ENCODE measurements at regions not wholly inside any gene's neighbourhood (a gene's known extent, or its start where the extent isn't known, plus 50 kb on each side); places are given as distances from the start of the nearest gene placed in this dataset.
A peak's percentile ranks its signal among the peaks of the same experiment; 100 is the strongest.

GRCh38 chr1:39106801-39107327 lies 80.7 kb downstream of the NDUFS5 start:
- Histone ChIP-seq H3K18ac (ENCODE audit: low read length) (peak overlapping the region; percentile 64), H4K8ac (ENCODE audit: low read depth, low read length) (no peak overlapping the region), H3K23ac (ENCODE audit: low read length) (no peak overlapping the region), H3K4me3 (ENCODE audit: low read length) (peak overlapping the region; percentile 11), H3K4me2 (ENCODE audit: low read length) (peak overlapping the region; percentile 89), H3K36me3 (ENCODE audit: control insufficient read depth, insufficient read depth, low read length) (no peaks in the 10 kb centered on the region), H2BK120ac (ENCODE audit: low read depth, low read length) (peak overlapping the region; percentile 39), H3K27me3 (ENCODE audit: insufficient read depth, low read length, poor library complexity) (no peaks in the 10 kb centered on the region), H3K79me1 (ENCODE audit: low read length) (peaks cover 9% of the 10 kb centered on the region), H4K5ac (ENCODE audit: low read length) (no peak overlapping the region), H3K56ac (ENCODE audit: low read length) (peak overlapping the region; percentile 97), H2BK15ac (replicated peaks; ENCODE audit: low read depth) (no peak overlapping the region), H3K27ac (ENCODE audit: low read depth, low read length) (peak overlapping the region; percentile 62), H3K9ac (ENCODE audit: low read length) (peak overlapping the region; percentile 84), H3K4me1 (ENCODE audit: control insufficient read depth, low read depth, low read length) (peaks cover 30% of the 10 kb centered on the region), H3K79me2 (ENCODE audit: control insufficient read depth, insufficient read depth, low read length) (peaks cover 46% of the 10 kb centered on the region), H2BK5ac (ENCODE audit: low read length) (peak overlapping the region; percentile 25), H3K4ac (ENCODE audit: low read depth, low read length) (no peak overlapping the region), H2AK5ac (ENCODE audit: low read length) (peak overlapping the region; percentile 30)
- no CpG with 5 or more reads among the region's 4 CpGs for WGBS (ENCODE audit: extremely low coverage, insufficient coverage, low lambda C conversion rate)
- DNase-seq = peak; percentile 50

GRCh38 chr1:39107341-39108290 lies 81.5 kb downstream of the NDUFS5 start:
- Histone ChIP-seq H3K9ac (ENCODE audit: low read length) (peak overlapping the region; percentile 84), H3K56ac (ENCODE audit: low read length) (peak overlapping the region; percentile 75), H2AK5ac (ENCODE audit: low read length) (no peak overlapping the region), H3K4me1 (ENCODE audit: control insufficient read depth, low read depth, low read length) (peaks cover 30% of the 10 kb centered on the region), H3K79me2 (ENCODE audit: control insufficient read depth, insufficient read depth, low read length) (peaks cover 48% of the 10 kb centered on the region), H3K36me3 (ENCODE audit: control insufficient read depth, insufficient read depth, low read length) (no peaks in the 10 kb centered on the region), H2BK15ac (replicated peaks; ENCODE audit: low read depth) (no peak overlapping the region), H3K79me1 (ENCODE audit: low read length) (peaks cover 9% of the 10 kb centered on the region), H3K4me2 (ENCODE audit: low read length) (peak overlapping the region; percentile 89), H2BK120ac (ENCODE audit: low read depth, low read length) (no peak overlapping the region), H3K27me3 (ENCODE audit: insufficient read depth, low read length, poor library complexity) (no peaks in the 10 kb centered on the region), H3K23ac (ENCODE audit: low read length) (no peak overlapping the region), H4K5ac (ENCODE audit: low read length) (no peak overlapping the region), H3K4me3 (ENCODE audit: low read length) (no peak overlapping the region), H2BK5ac (ENCODE audit: low read length) (no peak overlapping the region), H4K8ac (ENCODE audit: low read depth, low read length) (no peak overlapping the region), H3K27ac (ENCODE audit: low read depth, low read length) (peak overlapping the region; percentile 62), H3K4ac (ENCODE audit: low read depth, low read length) (no peak overlapping the region), H3K18ac (ENCODE audit: low read length) (peak overlapping the region; percentile 64)
- no peak for DNase-seq
- no CpG with 5 or more reads among the region's 8 CpGs for WGBS (ENCODE audit: extremely low coverage, insufficient coverage, low lambda C conversion rate)

- Histone ChIP-seq H3K18ac (ENCODE audit: low read length) (no peak overlapping the region), H4K5ac (ENCODE audit: low read length) (no peak overlapping the region)
These were observed 83.5 kb downstream of the NDUFS5 start for GRCh38 chr1:39109644-39110043.

GRCh38 chr1:39110325-39110851 lies 84.2 kb downstream of the NDUFS5 start:
- Histone ChIP-seq H2AK5ac (ENCODE audit: low read length) (no peak overlapping the region), H3K4me2 (ENCODE audit: low read length) (no peak overlapping the region), H3K9ac (ENCODE audit: low read length) (no peak overlapping the region), H3K18ac (ENCODE audit: low read length) (no peak overlapping the region), H2BK120ac (ENCODE audit: low read depth, low read length) (no peak overlapping the region), H3K4ac (ENCODE audit: low read depth, low read length) (peak overlapping the region; percentile 24), H3K23ac (ENCODE audit: low read length) (no peak overlapping the region), H3K36me3 (ENCODE audit: control insufficient read depth, insufficient read depth, low read length) (no peaks in the 10 kb centered on the region), H3K27ac (ENCODE audit: low read depth, low read length) (no peak overlapping the region), H2BK5ac (ENCODE audit: low read length) (no peak overlapping the region), H4K8ac (ENCODE audit: low read depth, low read length) (no peak overlapping the region), H3K27me3 (ENCODE audit: insufficient read depth, low read length, poor library complexity) (no peaks in the 10 kb centered on the region), H3K56ac (ENCODE audit: low read length) (no peak overlapping the region), H3K4me3 (ENCODE audit: low read length) (no peak overlapping the region), H3K4me1 (ENCODE audit: control insufficient read depth, low read depth, low read length) (peaks cover 16% of the 10 kb centered on the region), H3K79me2 (ENCODE audit: control insufficient read depth, insufficient read depth, low read length) (peaks cover 66% of the 10 kb centered on the region), H3K79me1 (ENCODE audit: low read length) (peaks cover 17% of the 10 kb centered on the region), H4K5ac (ENCODE audit: low read length) (no peak overlapping the region), H2BK15ac (replicated peaks; ENCODE audit: low read depth) (no peak overlapping the region)
- WGBS (ENCODE audit: extremely low coverage, insufficient coverage, low lambda C conversion rate) = no CpG with 5 or more reads among the region's 3 CpGs
- DNase-seq = no peak

More at GRCh38 chr1:39109644-39110043, 83.5 kb downstream of the NDUFS5 start:
- 100% methylated on average over 1 of the region's 2 CpGs for WGBS (ENCODE audit: extremely low coverage, insufficient coverage, low lambda C conversion rate)
- Histone ChIP-seq H3K4me3 (ENCODE audit: low read length) (no peak overlapping the region), H3K4me2 (ENCODE audit: low read length) (no peak overlapping the region), H3K56ac (ENCODE audit: low read length) (no peak overlapping the region), H3K9ac (ENCODE audit: low read length) (no peak overlapping the region), H2BK5ac (ENCODE audit: low read length) (no peak overlapping the region), H3K23ac (ENCODE audit: low read length) (no peak overlapping the region), H3K4me1 (ENCODE audit: control insufficient read depth, low read depth, low read length) (peaks cover 15% of the 10 kb centered on the region), H2AK5ac (ENCODE audit: low read length) (no peak overlapping the region), H2BK120ac (ENCODE audit: low read depth, low read length) (no peak overlapping the region), H3K79me2 (ENCODE audit: control insufficient read depth, insufficient read depth, low read length) (peaks cover 59% of the 10 kb centered on the region), H4K8ac (ENCODE audit: low read depth, low read length) (no peak overlapping the region), H3K27ac (ENCODE audit: low read depth, low read length) (no peak overlapping the region), H3K4ac (ENCODE audit: low read depth, low read length) (no peak overlapping the region), H3K36me3 (ENCODE audit: control insufficient read depth, insufficient read depth, low read length) (no peaks in the 10 kb centered on the region), H3K27me3 (ENCODE audit: insufficient read depth, low read length, poor library complexity) (no peaks in the 10 kb centered on the region), H3K79me1 (ENCODE audit: low read length) (peaks cover 11% of the 10 kb centered on the region), H2BK15ac (replicated peaks; ENCODE audit: low read depth) (no peak overlapping the region)
- no peak for DNase-seq

GRCh38 chr1:39110882-39111281 lies 84.7 kb downstream of the NDUFS5 start:
- Histone ChIP-seq H2AK5ac (ENCODE audit: low read length) (no peak overlapping the region), H3K4ac (ENCODE audit: low read depth, low read length) (no peak overlapping the region), H2BK5ac (ENCODE audit: low read length) (no peak overlapping the region), H2BK15ac (replicated peaks; ENCODE audit: low read depth) (no peak overlapping the region), H4K8ac (ENCODE audit: low read depth, low read length) (no peak overlapping the region), H3K4me3 (ENCODE audit: low read length) (no peak overlapping the region), H3K23ac (ENCODE audit: low read length) (no peak overlapping the region), H3K27ac (ENCODE audit: low read depth, low read length) (no peak overlapping the region), H3K56ac (ENCODE audit: low read length) (no peak overlapping the region), H3K18ac (ENCODE audit: low read length) (no peak overlapping the region), H3K36me3 (ENCODE audit: control insufficient read depth, insufficient read depth, low read length) (no peaks in the 10 kb centered on the region), H2BK120ac (ENCODE audit: low read depth, low read length) (no peak overlapping the region), H3K4me1 (ENCODE audit: control insufficient read depth, low read depth, low read length) (peaks cover 16% of the 10 kb centered on the region), H3K27me3 (ENCODE audit: insufficient read depth, low read length, poor library complexity) (no peaks in the 10 kb centered on the region), H3K79me1 (ENCODE audit: low read length) (peaks cover 19% of the 10 kb centered on the region), H4K5ac (ENCODE audit: low read length) (no peak overlapping the region), H3K4me2 (ENCODE audit: low read length) (no peak overlapping the region), H3K9ac (ENCODE audit: low read length) (no peak overlapping the region), H3K79me2 (ENCODE audit: control insufficient read depth, insufficient read depth, low read length) (peaks cover 71% of the 10 kb centered on the region)
- no CpG with 5 or more reads among the region's 1 CpG for WGBS (ENCODE audit: extremely low coverage, insufficient coverage, low lambda C conversion rate)
- no peak for DNase-seq
